ENCODE measurements at regions not wholly inside any gene's neighbourhood (a gene's known extent, or its start where the extent isn't known, plus 50 kb on each side); places are given as distances from the start of the nearest gene placed in this dataset.

GRCh38 chr7:125678771-125679170 is 749.1 kb upstream of the POT1 start:
- no peak for ATAC-seq
- H3K36me3 ChIP-seq, result no peaks in the 10 kb centered on the region
- no peak for DNase-seq
- TF ChIP-seq POLR2A (IDR thresholded peaks at IDR 0.05) (no peak), CTCF (IDR thresholded peaks at IDR 0.05 in 4 of 5, conservative IDR thresholded peaks at IDR 0.05 in 1 of 5) (no peak)
- no peak overlapping the region for H3K27ac ChIP-seq
- H3K4me1 ChIP-seq, result no peaks in the 10 kb centered on the region
- no peaks in the 10 kb centered on the region for H3K27me3 ChIP-seq
- H3K9me3 ChIP-seq, result no peaks in the 10 kb centered on the region
- in situ Hi-C loops (cut with MboI; ENCODE audit: low sequenced_read_pairs in 4 of 4), result no loop called here
- no peak overlapping the region for H3K4me3 ChIP-seq
- intact Hi-C loops (cut with DNase I; ENCODE audit: low total_unique reads), result no loop called here

- Histone ChIP-seq H3K27me3 (no peaks in the 10 kb centered on the region), H3K9me3 (no peaks in the 10 kb centered on the region), H3K27ac (no peak overlapping the region), H3K4me1 (no peaks in the 10 kb centered on the region), H3K36me3 (no peaks in the 10 kb centered on the region), H3K4me3 (no peak overlapping the region)
- DNase-seq, result no peak
- TF ChIP-seq POLR2A (IDR thresholded peaks at IDR 0.05), result no peak
- TF ChIP-seq CTCF (IDR thresholded peaks at IDR 0.05 in 4 of 5, conservative IDR thresholded peaks at IDR 0.05 in 1 of 5), result no peak
- no peak for ATAC-seq
- intact Hi-C loops (cut with DNase I; ENCODE audit: low total_unique reads), result no loop called here
- in situ Hi-C loops (cut with MboI; ENCODE audit: low sequenced_read_pairs in 4 of 4), result no loop called here
Measured at GRCh38 chr7:125675640-125676039, 746.0 kb upstream of the POT1 start.

GRCh38 chr7:125675169-125675568 is 745.5 kb upstream of the POT1 start:
- no peaks in the 10 kb centered on the region for H3K36me3 ChIP-seq
- no peak overlapping the region for H3K4me3 ChIP-seq
- ATAC-seq (no peak), DNase-seq (no peak)
- H3K27me3 ChIP-seq, result no peaks in the 10 kb centered on the region
- intact Hi-C loops (cut with DNase I; ENCODE audit: low total_unique reads) (no loop called here), in situ Hi-C loops (cut with MboI; ENCODE audit: low sequenced_read_pairs in 4 of 4) (no loop called here)
- H3K27ac ChIP-seq, result no peak overlapping the region
- no peaks in the 10 kb centered on the region for H3K4me1 ChIP-seq
- TF ChIP-seq CTCF (IDR thresholded peaks at IDR 0.05 in 4 of 5, conservative IDR thresholded peaks at IDR 0.05 in 1 of 5) (no peak), POLR2A (IDR thresholded peaks at IDR 0.05) (no peak)
- H3K9me3 ChIP-seq, result no peaks in the 10 kb centered on the region

- no peaks in the 10 kb centered on the region for H3K27me3 ChIP-seq
- no peaks in the 10 kb centered on the region for H3K4me1 ChIP-seq
- TF ChIP-seq POLR2A (IDR thresholded peaks at IDR 0.05), result no peak
- peak in 1 of 5 experiments; percentile 8 for TF ChIP-seq CTCF (IDR thresholded peaks at IDR 0.05 in 4 of 5, conservative IDR thresholded peaks at IDR 0.05 in 1 of 5)
- in situ Hi-C loops (cut with MboI; ENCODE audit: low sequenced_read_pairs in 4 of 4) (no loop called here), intact Hi-C loops (cut with DNase I; ENCODE audit: low total_unique reads) (no loop called here)
- ATAC-seq, result no peak
- no peak overlapping the region for H3K27ac ChIP-seq
- H3K9me3 ChIP-seq, result no peaks in the 10 kb centered on the region
- no peaks in the 10 kb centered on the region for H3K36me3 ChIP-seq
- H3K4me3 ChIP-seq, result no peak overlapping the region
- DNase-seq, result no peak
Measured at GRCh38 chr7:125670926-125671572, 741.4 kb upstream of the POT1 start.

Measured in gastrocnemius medialis (tissue), 4 donors.